Breast epithelium (tissue), 4 donors: ENCODE measurements at regions not wholly inside any gene's neighbourhood (a gene's known extent, or its start where the extent isn't known, plus 50 kb on each side); places are given as distances from the start of the nearest gene placed in this dataset.

Experiments
- DNase-seq, 2 donors: peaks; one replicate each; pipeline ENCODE4 v3.0.0-alpha.2; 2019; ENCODE audit warnings: low spot score in 2 of 2
- H3K27ac ChIP-seq, 2 donors: fragments of 200-600 bp; sonication (generic) in 1 of 2; one replicate each; pipeline ENCODE4 v1.5.1; 2016 to 2019; ENCODE audit warnings: mild to moderate bottlenecking in 1 of 2
- H3K27me3 ChIP-seq, 2 donors: fragments of 200-600 bp; sonication (generic) in 1 of 2; one replicate each; pipeline versions ENCODE4 v1.5.1 to v1.6.0; 2017 to 2019; ENCODE audit warnings: control low read depth in 1 of 2, mild to moderate bottlenecking in 1 of 2
- H3K36me3 ChIP-seq: fragments of 200-600 bp; one replicate; pipeline ENCODE4 v1.5.1; 2019
- H3K4me1 ChIP-seq, 2 donors: fragments of 200-600 bp; sonication (generic); one replicate each; pipeline ENCODE4 v1.5.1; 2016 to 2019; ENCODE audit warnings: control low read depth in 1 of 2
- H3K4me3 ChIP-seq, 3 donors: fragments of 200-600 bp; sonication (generic); 1 replicate in 2 of 3; 2 replicates in 1 of 3; pipeline ENCODE4 v1.5.1; 2016 to 2019; ENCODE audit warnings: mild to moderate bottlenecking in 3 of 3, moderate library complexity in 2 of 3
- H3K9me3 ChIP-seq, 2 donors: fragments of 200-600 bp; sonication (generic) in 1 of 2; one replicate each; pipeline ENCODE4 v1.5.1; 2016 to 2019; ENCODE audit warnings: control low read depth in 1 of 2
- CTCF ChIP-seq, 3 donors: fragments of 450-650 bp; IDR thresholded peaks; one replicate each; pipeline ENCODE4 v1.5.1; 2016 to 2017; ENCODE audit warnings: antibody characterized with exemption in 3 of 3, mild to moderate bottlenecking in 3 of 3, moderate library complexity in 3 of 3
- POLR2A ChIP-seq: fragments of 450-650 bp; IDR thresholded peaks from one replicate; pipeline ENCODE4 v1.6.1; 2016; ENCODE audit warnings: antibody characterized with exemption, mild to moderate bottlenecking, moderate library complexity
- POLR2AphosphoS5 ChIP-seq, 3 donors: sonication (generic); formaldehyde crosslinking; IDR thresholded peaks; one replicate each; pipeline ENCODE4 v1.6.1; 2017; ENCODE audit warnings: antibody characterized with exemption in 3 of 3
- intact Hi-C: fragments of 100-400 bp; cut with DNase I; formaldehyde crosslinking; loops from one replicate; pipeline ENCODE4 v1.15.1; 2023; ENCODE audit warnings: low total_unique reads

GRCh38 chr12:108037960-108038359, 91.1 kb upstream of the WSCD2 start:
- no peak for DNase-seq
- Histone ChIP-seq H3K4me1 (no peaks in the 10 kb centered on the region), H3K27me3 (no peaks in the 10 kb centered on the region), H3K9me3 (no peaks in the 10 kb centered on the region), H3K4me3 (no peak overlapping the region), H3K27ac (no peak overlapping the region), H3K36me3 (no peaks in the 10 kb centered on the region)
- intact Hi-C loops, result no loop called here
- TF ChIP-seq POLR2A, result no peak
- TF ChIP-seq CTCF (IDR thresholded peaks at IDR 0.05), result no peak

GRCh38 chr12:108039794-108040193, 89.3 kb upstream of the WSCD2 start:
- TF ChIP-seq POLR2AphosphoS5 (IDR thresholded peaks at IDR 0.05), result no peak
- no peak for TF ChIP-seq CTCF (IDR thresholded peaks at IDR 0.05)
- TF ChIP-seq POLR2A, result no peak
- no peak for DNase-seq

GRCh38 chr12:108040947-108041346, 88.1 kb upstream of the WSCD2 start:
- TF ChIP-seq POLR2A (no peak), CTCF (IDR thresholded peaks at IDR 0.05) (no peak), POLR2AphosphoS5 (IDR thresholded peaks at IDR 0.05) (no peak)
- Histone ChIP-seq H3K4me3 (no peak overlapping the region), H3K27ac (no peak overlapping the region), H3K9me3 (no peaks in the 10 kb centered on the region), H3K4me1 (no peaks in the 10 kb centered on the region), H3K36me3 (no peaks in the 10 kb centered on the region), H3K27me3 (no peaks in the 10 kb centered on the region)
- DNase-seq, result no peak
- intact Hi-C loops, result no loop called here

More at GRCh38 chr12:108039794-108040193, 89.3 kb upstream of the WSCD2 start:
- Histone ChIP-seq H3K27ac (no peak overlapping the region), H3K4me1 (no peaks in the 10 kb centered on the region), H3K27me3 (no peaks in the 10 kb centered on the region), H3K4me3 (no peak overlapping the region), H3K36me3 (no peaks in the 10 kb centered on the region), H3K9me3 (no peaks in the 10 kb centered on the region)
- intact Hi-C loops, result no loop called here

GRCh38 chr12:108043286-108043685, 85.8 kb upstream of the WSCD2 start:
- Histone ChIP-seq H3K27me3 (no peaks in the 10 kb centered on the region), H3K9me3 (no peaks in the 10 kb centered on the region), H3K4me1 (peaks cover 0 to 2% of the 10 kb centered on the region in 2 donors), H3K27ac (no peak overlapping the region), H3K4me3 (no peak overlapping the region), H3K36me3 (no peaks in the 10 kb centered on the region)
- TF ChIP-seq POLR2AphosphoS5 (IDR thresholded peaks at IDR 0.05) (no peak), POLR2A (no peak), CTCF (IDR thresholded peaks at IDR 0.05) (no peak)
- intact Hi-C loops, result no loop called here
- no peak for DNase-seq

GRCh38 chr12:108043750-108044533, 85.1 kb upstream of the WSCD2 start:
- TF ChIP-seq POLR2A, result no peak
- TF ChIP-seq POLR2AphosphoS5 (IDR thresholded peaks at IDR 0.05), result no peak
- no peak for TF ChIP-seq CTCF (IDR thresholded peaks at IDR 0.05)
- Histone ChIP-seq H3K36me3 (no peaks in the 10 kb centered on the region), H3K27me3 (no peaks in the 10 kb centered on the region), H3K4me1 (peaks cover 0 to 2% of the 10 kb centered on the region in 2 donors), H3K4me3 (no peak overlapping the region), H3K27ac (no peak overlapping the region), H3K9me3 (no peaks in the 10 kb centered on the region)
- DNase-seq, result no peak
- intact Hi-C loops, result no loop called here
